SK-N-MC (cell line): ENCODE measurements at regions not wholly inside any gene's neighbourhood (a gene's known extent, or its start where the extent isn't known, plus 50 kb on each side); places are given as distances from the start of the nearest gene placed in this dataset.

Experiments
- EZH2 ChIP-seq: fragments of 200-600 bp; sonication (generic); IDR thresholded peaks from one replicate; pipeline ENCODE4 v1.6.1; 2017; ENCODE audit warnings: antibody characterized with exemption
- FOXP2 ChIP-seq: optimal IDR thresholded peaks from 2 replicates; pipeline ENCODE3; 2011; ENCODE audit warnings: mild to moderate bottlenecking, moderate library complexity; ENCODE audit not compliant: insufficient read depth; ENCODE audit errors: extremely low read length, control extremely low read depth
- POLR2AphosphoS5 ChIP-seq: IDR thresholded peaks from 2 replicates; pipeline ENCODE4 v1.6.1; 2012; ENCODE audit warnings: mild to moderate bottlenecking, low read depth, low read length, borderline replicate concordance

DNA sequence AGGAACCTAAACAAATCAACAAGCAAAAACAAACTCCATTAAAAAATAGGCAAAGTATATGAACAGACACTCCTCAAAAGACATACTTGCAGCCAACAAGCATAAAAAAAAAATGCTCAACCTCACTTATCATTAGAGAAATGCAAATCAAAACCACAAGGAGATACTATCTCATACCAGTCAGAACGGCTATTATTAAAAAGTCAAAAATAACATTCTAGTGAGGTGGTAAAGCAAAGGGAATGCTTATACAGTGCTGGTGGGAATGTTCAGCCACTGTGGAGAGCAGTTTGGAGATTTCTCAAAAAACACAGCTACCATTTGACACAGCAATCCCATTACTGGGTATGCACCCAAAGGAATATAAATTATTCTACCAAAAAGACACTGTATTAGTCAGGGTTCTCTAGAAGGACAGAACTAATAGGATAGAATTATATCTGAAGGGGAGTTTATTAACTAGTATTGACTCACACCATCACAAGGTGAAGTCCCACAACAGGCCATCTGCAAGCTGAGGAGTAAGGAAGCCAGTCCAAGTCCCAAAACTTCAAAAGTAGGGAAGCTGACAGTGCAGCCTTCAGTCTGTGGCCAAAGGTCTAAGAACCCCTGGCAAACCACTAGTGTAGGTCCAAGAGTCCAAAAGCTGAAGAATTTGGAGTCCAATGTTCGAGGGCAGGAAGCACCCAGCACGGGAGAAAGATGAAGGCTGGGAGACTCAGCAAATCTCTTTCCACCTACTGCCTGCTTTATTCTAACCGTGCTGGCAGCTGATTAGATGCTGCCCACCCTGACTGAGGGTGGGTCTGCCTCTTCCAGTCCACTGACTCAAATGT, 101.6 kb upstream of the KRAS start:
- no peak for TF ChIP-seq EZH2
- TF ChIP-seq POLR2AphosphoS5, result no peak
- TF ChIP-seq FOXP2, result no peak
